Effector memory CD4-positive, alpha-beta T cell (primary cell): ENCODE measurements at regions not wholly inside any gene's neighbourhood (a gene's known extent, or its start where the extent isn't known, plus 50 kb on each side); places are given as distances from the start of the nearest gene placed in this dataset.
A peak's percentile ranks its signal among the peaks of the same experiment; 100 is the strongest.

Experiments
- DNase-seq, 3 donors: peaks; one replicate each; pipeline ENCODE4 v3.0.0-alpha.2; 2020
- H3K27ac ChIP-seq: 2 replicates; pipeline ENCODE4 v1.7.0; 2013; ENCODE audit warnings: mild to moderate bottlenecking, low read length, moderate library complexity; ENCODE audit not compliant: insufficient read depth, poor library complexity, severe bottlenecking
- H3K27me3 ChIP-seq: replicated peaks from 2 replicates; pipeline ENCODE4 v1.7.0; 2013; ENCODE audit warnings: mild to moderate bottlenecking, low read length; ENCODE audit not compliant: insufficient read depth, control insufficient read depth, poor library complexity, severe bottlenecking
- H3K36me3 ChIP-seq: 2 replicates; pipeline ENCODE4 v1.7.0; 2013; ENCODE audit warnings: mild to moderate bottlenecking, low read length, moderate library complexity; ENCODE audit not compliant: control insufficient read depth, insufficient read depth
- H3K4me1 ChIP-seq: 2 replicates; pipeline ENCODE4 v1.7.0; 2013; ENCODE audit warnings: low read length, mild to moderate bottlenecking; ENCODE audit not compliant: control insufficient read depth, insufficient read depth, poor library complexity, severe bottlenecking
- H3K4me3 ChIP-seq: 2 replicates; pipeline ENCODE4 v1.7.0; 2013; ENCODE audit warnings: low read length, low read depth, mild to moderate bottlenecking; ENCODE audit not compliant: insufficient read depth, poor library complexity, severe bottlenecking
- H3K9me3 ChIP-seq: 2 replicates; pipeline ENCODE4 v1.7.0; 2013; ENCODE audit warnings: mild to moderate bottlenecking, low read length, moderate library complexity; ENCODE audit not compliant: control insufficient read depth

- no peak for DNase-seq
Observed at GRCh38 chr3:43171748-43172147, 65.9 kb upstream of the POMGNT2 start.

GRCh38 chr3:43170553-43170952, 64.7 kb upstream of the POMGNT2 start:
- no peaks in the 10 kb centered on the region for H3K27me3 ChIP-seq
- H3K9me3 ChIP-seq = peaks cover 20% of the 10 kb centered on the region
- no peaks in the 10 kb centered on the region for H3K36me3 ChIP-seq
- no peak overlapping the region for H3K4me3 ChIP-seq
- H3K27ac ChIP-seq = no peak overlapping the region
- no peaks in the 10 kb centered on the region for H3K4me1 ChIP-seq
- DNase-seq = no peak

More at GRCh38 chr3:43171748-43172147, 65.9 kb upstream of the POMGNT2 start:
- no peak overlapping the region for H3K4me3 ChIP-seq
- peaks cover 14% of the 10 kb centered on the region for H3K9me3 ChIP-seq
- no peaks in the 10 kb centered on the region for H3K4me1 ChIP-seq
- H3K27me3 ChIP-seq = no peaks in the 10 kb centered on the region
- no peak overlapping the region for H3K27ac ChIP-seq
- H3K36me3 ChIP-seq = no peaks in the 10 kb centered on the region

DNA sequence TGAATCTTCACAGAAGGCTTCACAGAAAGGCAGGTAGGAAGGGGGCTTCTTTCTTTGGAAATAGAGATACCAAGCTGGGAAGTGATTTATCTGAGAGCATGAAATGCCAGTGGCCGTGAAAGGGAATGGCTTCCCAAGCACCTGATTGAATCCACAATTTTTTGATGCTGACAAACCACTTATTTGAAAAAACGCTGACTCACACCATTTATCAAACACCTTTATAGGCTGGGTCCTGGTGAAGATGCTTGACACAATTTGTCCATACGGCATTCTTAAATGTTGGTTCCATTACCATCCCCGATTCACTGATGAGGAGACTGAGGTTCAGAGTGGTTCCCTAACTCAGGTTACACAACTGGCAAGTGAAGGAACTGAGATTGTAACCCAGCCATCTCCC, 64.1 kb upstream of the POMGNT2 start:
- DNase-seq = no peak
- Histone ChIP-seq H3K4me1 (no peaks in the 10 kb centered on the region), H3K4me3 (no peak overlapping the region), H3K9me3 (peaks cover 20% of the 10 kb centered on the region), H3K27ac (no peak overlapping the region), H3K27me3 (no peaks in the 10 kb centered on the region), H3K36me3 (no peaks in the 10 kb centered on the region)

DNA sequence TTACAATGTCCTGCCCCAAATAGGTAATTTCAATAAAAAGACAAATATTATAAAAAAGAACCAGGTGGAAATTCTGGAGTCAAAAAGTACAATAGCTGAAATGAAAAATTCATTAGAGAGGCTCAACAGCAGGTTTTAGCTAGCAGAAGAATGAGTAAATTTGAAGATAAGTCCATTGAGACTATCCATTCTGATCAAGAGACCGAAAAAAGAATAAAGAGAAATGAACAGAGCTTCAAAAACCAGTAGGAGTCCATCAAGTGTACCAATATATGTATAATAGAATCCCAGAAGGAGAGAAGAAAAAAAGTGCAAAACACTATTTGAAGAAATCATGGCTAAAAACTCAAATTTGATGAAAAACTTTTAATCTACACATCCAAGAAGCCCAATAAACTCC, 60.5 kb upstream of the POMGNT2 start:
- DNase-seq = no peak
- H3K36me3 ChIP-seq = no peaks in the 10 kb centered on the region
- peaks cover 16% of the 10 kb centered on the region for H3K4me1 ChIP-seq
- H3K27ac ChIP-seq = no peak overlapping the region
- no peak overlapping the region for H3K4me3 ChIP-seq
- H3K9me3 ChIP-seq = peaks cover 6% of the 10 kb centered on the region
- H3K27me3 ChIP-seq = no peaks in the 10 kb centered on the region

- Histone ChIP-seq H3K9me3 (peaks cover 6% of the 10 kb centered on the region), H3K4me3 (no peak overlapping the region), H3K27ac (no peak overlapping the region), H3K4me1 (peaks cover 16% of the 10 kb centered on the region), H3K36me3 (no peaks in the 10 kb centered on the region), H3K27me3 (no peaks in the 10 kb centered on the region)
- DNase-seq = no peak
Observed at GRCh38 chr3:43165786-43166185, 59.9 kb upstream of the POMGNT2 start.

- DNase-seq = no peak
- peaks cover 6% of the 10 kb centered on the region for H3K9me3 ChIP-seq
- no peaks in the 10 kb centered on the region for H3K36me3 ChIP-seq
- no peaks in the 10 kb centered on the region for H3K27me3 ChIP-seq
- peaks cover 16% of the 10 kb centered on the region for H3K4me1 ChIP-seq
- peak overlapping the region; percentile 47 for H3K27ac ChIP-seq
- H3K4me3 ChIP-seq = no peak overlapping the region
Observed at GRCh38 chr3:43163895-43164493, 58.1 kb upstream of the POMGNT2 start.

DNA sequence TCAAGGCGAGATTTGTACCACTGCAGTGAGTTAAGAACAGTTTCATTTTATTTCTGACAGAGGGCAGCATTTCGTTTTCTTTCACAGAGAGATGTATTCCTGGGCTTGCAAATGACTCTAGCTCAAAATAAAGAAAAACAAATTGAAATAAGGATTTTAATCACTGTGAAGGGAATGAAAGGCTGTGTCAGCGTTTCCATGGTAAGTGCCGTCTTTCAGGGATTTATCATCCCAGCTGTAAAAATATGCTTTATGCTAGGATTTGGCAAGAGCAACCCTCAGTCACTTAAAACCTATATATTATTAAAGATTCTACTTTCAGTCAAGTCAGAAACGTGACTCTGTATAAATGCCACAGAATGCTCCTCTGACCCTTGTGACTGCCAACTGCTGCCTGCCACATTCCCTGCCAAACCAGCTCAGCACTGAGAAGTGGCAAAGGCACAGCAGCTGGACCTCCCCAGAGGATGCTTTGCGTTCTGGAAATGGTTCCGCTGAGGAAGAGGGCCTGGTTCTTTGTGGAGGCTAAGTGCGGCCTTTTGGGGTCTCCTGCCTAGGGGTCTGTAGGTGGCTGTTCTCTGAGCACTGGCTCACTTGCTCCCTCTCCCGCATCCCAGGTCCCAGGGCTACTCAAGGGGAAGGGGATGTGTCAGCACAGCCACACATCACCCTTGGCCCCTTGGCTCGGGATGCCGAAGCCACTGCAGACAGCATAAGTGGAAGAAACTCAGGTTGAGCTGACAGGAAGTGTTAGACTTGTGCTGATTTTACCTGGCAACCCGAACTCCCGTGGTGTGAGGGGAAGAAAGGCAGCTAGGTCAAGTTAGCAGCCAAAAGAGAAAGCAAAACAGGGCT, 56.6 kb upstream of the POMGNT2 start:
- Histone ChIP-seq H3K9me3 (peaks cover 6% of the 10 kb centered on the region), H3K27ac (peak overlapping the region; percentile 47), H3K4me3 (peak overlapping the region; percentile 39), H3K4me1 (peaks cover 16% of the 10 kb centered on the region), H3K36me3 (no peaks in the 10 kb centered on the region), H3K27me3 (no peaks in the 10 kb centered on the region)
- peak in 2 of 3 donors; percentile 30 to 32 for DNase-seq

GRCh38 chr3:43161684-43162229, 55.9 kb upstream of the POMGNT2 start:
- Histone ChIP-seq H3K9me3 (peaks cover 6% of the 10 kb centered on the region), H3K36me3 (no peaks in the 10 kb centered on the region), H3K4me1 (peaks cover 16% of the 10 kb centered on the region), H3K27ac (no peak overlapping the region), H3K4me3 (no peak overlapping the region), H3K27me3 (no peaks in the 10 kb centered on the region)
- DNase-seq = no peak

- no peak for DNase-seq
- Histone ChIP-seq H3K4me1 (peaks cover 16% of the 10 kb centered on the region), H3K9me3 (no peaks in the 10 kb centered on the region), H3K4me3 (no peak overlapping the region), H3K27me3 (no peaks in the 10 kb centered on the region), H3K27ac (no peak overlapping the region), H3K36me3 (no peaks in the 10 kb centered on the region)
Observed at GRCh38 chr3:43160664-43161063, 54.8 kb upstream of the POMGNT2 start.

DNA sequence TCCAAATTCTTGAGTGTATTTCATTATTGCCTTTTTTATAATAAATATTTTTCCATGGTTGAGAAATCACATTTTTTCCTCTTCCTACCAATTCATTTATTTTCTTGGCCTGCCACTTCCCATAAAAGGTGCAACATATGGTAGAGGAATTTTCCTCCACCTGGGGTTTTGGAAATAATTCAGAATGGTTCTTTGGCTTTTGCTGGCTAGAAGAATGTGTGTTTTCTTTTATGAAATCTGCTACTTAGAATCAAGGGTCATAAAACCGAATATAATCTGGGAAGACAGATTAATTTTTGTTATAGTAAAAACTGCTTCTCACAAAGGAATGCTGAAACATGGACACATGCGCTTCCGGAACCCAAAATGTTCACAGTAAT, 54.0 kb upstream of the POMGNT2 start:
- Histone ChIP-seq H3K36me3 (no peaks in the 10 kb centered on the region), H3K9me3 (no peaks in the 10 kb centered on the region), H3K4me3 (no peak overlapping the region), H3K27ac (no peak overlapping the region), H3K27me3 (no peaks in the 10 kb centered on the region), H3K4me1 (peaks cover 19% of the 10 kb centered on the region)
- DNase-seq = no peak
